CD4-positive, alpha-beta T cell treated with Interleukin-15 for 4 hours (primary cell): ENCODE measurements at regions not wholly inside any gene's neighbourhood (a gene's known extent, or its start where the extent isn't known, plus 50 kb on each side); places are given as distances from the start of the nearest gene placed in this dataset.
"Not testable (repeated sequence)": the region's sequence is repeated elsewhere in the genome, so short reads cannot be mapped to it uniquely, and the experiment has no call there.

ENCODE experiments used
- DNase-seq: peaks from one replicate; pipeline ENCODE4 v3.0.0-alpha.2; 2020; ENCODE audit warnings: low spot score

- no peak for DNase-seq
Observed at GRCh38 chr5:174555726-174556125, 168.7 kb upstream of the MSX2 start.

GRCh38 chr5:174556756-174557155 lies 167.6 kb upstream of the MSX2 start:
- no peak for DNase-seq

GRCh38 chr5:174558190-174558589 lies 166.2 kb upstream of the MSX2 start:
- no peak for DNase-seq

- no peak for DNase-seq
Observed at GRCh38 chr5:174559141-174559540, 165.2 kb upstream of the MSX2 start.

- DNase-seq = no peak
Observed at GRCh38 chr5:174559566-174560090, 164.8 kb upstream of the MSX2 start.

GRCh38 chr5:174560861-174561260 lies 163.5 kb upstream of the MSX2 start:
- DNase-seq = no peak

GRCh38 chr5:174563040-174563439 lies 161.3 kb upstream of the MSX2 start:
- DNase-seq = not testable (repeated sequence)

- no peak for DNase-seq
Observed at GRCh38 chr5:174563899-174564298, 160.5 kb upstream of the MSX2 start.

GRCh38 chr5:174567506-174568141 lies 156.8 kb upstream of the MSX2 start:
- no peak for DNase-seq

GRCh38 chr5:174570662-174571061 lies 153.7 kb upstream of the MSX2 start:
- DNase-seq = no peak

- no peak for DNase-seq
Observed at GRCh38 chr5:174571662-174572397, 152.6 kb upstream of the MSX2 start.

- no peak for DNase-seq
Observed at GRCh38 chr5:174572591-174572990, 151.8 kb upstream of the MSX2 start.

- no peak for DNase-seq
Observed at GRCh38 chr5:174573221-174573994, 151.0 kb upstream of the MSX2 start.

GRCh38 chr5:174575043-174575442 lies 149.3 kb upstream of the MSX2 start:
- DNase-seq = no peak

- DNase-seq = no peak
Observed at GRCh38 chr5:174576042-174576441, 148.3 kb upstream of the MSX2 start.

- DNase-seq = no peak
Observed at GRCh38 chr5:174581479-174581878, 142.9 kb upstream of the MSX2 start.

- no peak for DNase-seq
Observed at GRCh38 chr5:174581894-174582293, 142.5 kb upstream of the MSX2 start.

GRCh38 chr5:174583071-174583470 lies 141.3 kb upstream of the MSX2 start:
- DNase-seq = no peak

GRCh38 chr5:174585472-174585871 lies 138.9 kb upstream of the MSX2 start:
- DNase-seq = no peak

- not testable (repeated sequence) for DNase-seq
Observed at GRCh38 chr5:174586163-174586562, 138.2 kb upstream of the MSX2 start.

- no peak for DNase-seq
Observed at GRCh38 chr5:174589011-174589410, 135.4 kb upstream of the MSX2 start.

GRCh38 chr5:174589599-174589998 lies 134.8 kb upstream of the MSX2 start:
- DNase-seq = no peak

- no peak for DNase-seq
Observed at GRCh38 chr5:174590820-174591219, 133.6 kb upstream of the MSX2 start.
